ENCODE measurements at regions not wholly inside any gene's neighbourhood (a gene's known extent, or its start where the extent isn't known, plus 50 kb on each side); places are given as distances from the start of the nearest gene placed in this dataset.

DNA sequence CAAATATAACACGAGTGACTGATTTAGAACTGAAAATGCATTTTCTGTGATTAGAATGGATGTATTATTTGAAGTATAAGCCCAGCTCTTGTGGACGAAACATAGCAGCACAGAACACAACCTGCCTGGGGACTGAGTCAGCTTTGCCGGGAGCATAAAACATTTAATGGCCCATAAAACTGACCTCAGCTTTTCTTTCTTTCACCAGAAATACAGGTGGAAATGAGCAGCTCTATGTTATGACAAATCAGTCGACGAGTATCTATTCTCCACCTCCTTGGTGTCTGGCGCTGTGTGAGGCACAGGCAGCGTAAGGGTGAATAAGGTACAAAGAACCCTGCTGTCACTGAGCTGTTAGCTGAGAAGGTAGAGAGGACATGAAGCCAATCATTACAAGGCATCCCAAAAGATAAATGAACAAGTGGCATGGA lies 471.6 kb upstream of the AKR1E2 start:
- no peaks in the 10 kb centered on the region for H3K27me3 Mint-ChIP-seq (ENCODE audit: unreplicated experiment)
- no peaks in the 10 kb centered on the region for H3K36me3 Mint-ChIP-seq (ENCODE audit: unreplicated experiment)
- H3K9me3 Mint-ChIP-seq (ENCODE audit: unreplicated experiment) = peaks cover 4% of the 10 kb centered on the region
- peak overlapping the region; percentile 71 for H3K27ac Mint-ChIP-seq (ENCODE audit: unreplicated experiment)
- H3K4me3 Mint-ChIP-seq (ENCODE audit: unreplicated experiment) = no peak overlapping the region
- no peak for DNase-seq (ENCODE audit: extremely low spot score, unreplicated experiment)
- peaks cover 51% of the 10 kb centered on the region for H3K4me1 Mint-ChIP-seq (ENCODE audit: unreplicated experiment)
- TF ChIP-seq, protein P1, sequence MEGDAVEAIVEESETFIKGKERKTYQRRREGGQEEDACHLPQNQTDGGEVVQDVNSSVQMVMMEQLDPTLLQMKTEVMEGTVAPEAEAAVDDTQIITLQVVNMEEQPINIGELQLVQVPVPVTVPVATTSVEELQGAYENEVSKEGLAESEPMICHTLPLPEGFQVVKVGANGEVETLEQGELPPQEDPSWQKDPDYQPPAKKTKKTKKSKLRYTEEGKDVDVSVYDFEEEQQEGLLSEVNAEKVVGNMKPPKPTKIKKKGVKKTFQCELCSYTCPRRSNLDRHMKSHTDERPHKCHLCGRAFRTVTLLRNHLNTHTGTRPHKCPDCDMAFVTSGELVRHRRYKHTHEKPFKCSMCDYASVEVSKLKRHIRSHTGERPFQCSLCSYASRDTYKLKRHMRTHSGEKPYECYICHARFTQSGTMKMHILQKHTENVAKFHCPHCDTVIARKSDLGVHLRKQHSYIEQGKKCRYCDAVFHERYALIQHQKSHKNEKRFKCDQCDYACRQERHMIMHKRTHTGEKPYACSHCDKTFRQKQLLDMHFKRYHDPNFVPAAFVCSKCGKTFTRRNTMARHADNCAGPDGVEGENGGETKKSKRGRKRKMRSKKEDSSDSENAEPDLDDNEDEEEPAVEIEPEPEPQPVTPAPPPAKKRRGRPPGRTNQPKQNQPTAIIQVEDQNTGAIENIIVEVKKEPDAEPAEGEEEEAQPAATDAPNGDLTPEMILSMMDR (IDR thresholded peaks at IDR 0.05) = no peak

DNA sequence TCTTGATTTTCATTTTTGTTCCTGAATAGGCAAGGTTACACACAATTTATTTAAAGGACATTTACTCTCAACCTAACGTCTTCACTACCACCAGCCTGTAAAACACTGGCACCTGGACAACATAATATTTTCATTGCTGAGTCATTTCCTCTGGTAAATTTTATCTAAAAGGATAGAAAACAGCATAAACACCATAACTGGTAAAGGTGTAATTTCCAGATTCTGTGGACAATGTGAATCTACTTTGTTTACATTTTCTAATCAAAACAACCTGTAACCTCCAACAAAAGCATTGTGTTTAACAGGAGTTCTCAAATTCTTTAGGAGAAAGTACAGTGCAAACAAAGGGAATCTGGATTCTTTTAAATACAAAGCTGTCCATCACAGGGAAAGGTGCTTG lies 472.0 kb upstream of the AKR1E2 start:
- Mint-ChIP-seq H3K9me3 (ENCODE audit: unreplicated experiment) (peaks cover 8% of the 10 kb centered on the region), H3K4me1 (ENCODE audit: unreplicated experiment) (peaks cover 48% of the 10 kb centered on the region), H3K36me3 (ENCODE audit: unreplicated experiment) (no peaks in the 10 kb centered on the region), H3K27me3 (ENCODE audit: unreplicated experiment) (no peaks in the 10 kb centered on the region), H3K4me3 (ENCODE audit: unreplicated experiment) (no peak overlapping the region), H3K27ac (ENCODE audit: unreplicated experiment) (peak overlapping the region; percentile 71)
- DNase-seq (ENCODE audit: extremely low spot score, unreplicated experiment) = no peak
- TF ChIP-seq, protein P1 (IDR thresholded peaks at IDR 0.05) = no peak

DNA sequence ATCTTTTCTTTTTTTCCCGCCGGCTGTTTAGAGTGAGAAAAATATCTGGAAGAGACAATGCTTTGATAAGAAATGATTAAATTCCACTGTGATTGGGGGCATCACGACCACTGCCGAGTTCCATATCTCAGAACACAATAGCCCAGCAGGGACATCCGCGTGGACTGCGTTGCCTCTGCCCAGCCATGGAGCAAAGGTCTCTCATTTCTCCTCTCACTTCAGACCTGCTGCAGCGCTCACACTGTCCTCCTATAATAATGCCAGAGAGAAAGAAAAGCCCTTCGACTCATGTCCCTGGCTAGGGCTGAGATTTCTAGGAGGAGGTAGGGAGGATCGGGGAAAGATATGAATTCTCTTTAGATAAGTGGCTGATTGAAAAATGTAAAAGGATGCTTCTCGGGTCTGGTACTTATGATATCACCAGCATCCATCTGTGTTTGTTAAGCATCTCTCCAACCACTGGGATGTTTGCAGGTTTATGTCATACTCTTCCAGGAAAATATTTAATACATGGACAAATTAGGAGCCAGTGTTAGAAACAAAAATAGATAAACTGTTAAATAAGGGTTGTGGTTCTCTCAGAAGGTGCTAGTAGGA lies 472.9 kb upstream of the AKR1E2 start:
- peaks cover 8% of the 10 kb centered on the region for H3K9me3 Mint-ChIP-seq (ENCODE audit: unreplicated experiment)
- TF ChIP-seq, protein P1 (IDR thresholded peaks at IDR 0.05) = no peak
- H3K27ac Mint-ChIP-seq (ENCODE audit: unreplicated experiment) = peak overlapping the region; percentile 28
- H3K4me3 Mint-ChIP-seq (ENCODE audit: unreplicated experiment) = no peak overlapping the region
- H3K36me3 Mint-ChIP-seq (ENCODE audit: unreplicated experiment) = no peaks in the 10 kb centered on the region
- no peak for DNase-seq (ENCODE audit: extremely low spot score, unreplicated experiment)
- peaks cover 42% of the 10 kb centered on the region for H3K4me1 Mint-ChIP-seq (ENCODE audit: unreplicated experiment)
- H3K27me3 Mint-ChIP-seq (ENCODE audit: unreplicated experiment) = no peaks in the 10 kb centered on the region

DNA sequence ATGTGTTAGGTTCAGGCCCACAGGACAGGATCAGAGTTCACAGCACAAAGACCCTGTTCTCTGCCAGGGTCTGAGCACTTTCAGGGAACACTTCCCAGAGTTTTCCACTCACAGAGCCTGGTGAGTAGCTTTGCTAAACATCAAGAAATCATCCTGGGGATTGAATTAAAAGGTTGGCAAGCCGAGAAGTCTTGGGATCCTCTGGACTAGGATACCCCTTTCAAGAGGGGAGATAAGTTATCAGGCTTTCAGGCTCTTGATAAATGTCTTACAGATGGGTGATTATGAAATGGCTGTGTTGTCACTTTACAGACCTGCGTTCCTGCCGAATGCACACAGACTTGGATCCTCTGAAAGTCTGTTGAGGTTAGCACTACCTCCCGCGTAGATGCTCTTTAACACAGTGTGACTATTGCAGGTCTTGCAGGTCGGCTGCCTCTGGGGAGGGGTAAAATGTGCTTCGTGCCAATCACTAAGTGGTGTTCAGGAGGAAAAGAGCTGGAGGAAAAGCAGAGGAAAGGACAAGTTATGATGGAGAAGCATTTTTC lies 473.5 kb upstream of the AKR1E2 start:
- Mint-ChIP-seq H3K27me3 (ENCODE audit: unreplicated experiment) (no peaks in the 10 kb centered on the region), H3K4me3 (ENCODE audit: unreplicated experiment) (no peak overlapping the region), H3K27ac (ENCODE audit: unreplicated experiment) (no peak overlapping the region), H3K9me3 (ENCODE audit: unreplicated experiment) (peaks cover 8% of the 10 kb centered on the region), H3K36me3 (ENCODE audit: unreplicated experiment) (no peaks in the 10 kb centered on the region), H3K4me1 (ENCODE audit: unreplicated experiment) (peaks cover 38% of the 10 kb centered on the region)
- TF ChIP-seq, protein P1 (IDR thresholded peaks at IDR 0.05) = no peak
- DNase-seq (ENCODE audit: extremely low spot score, unreplicated experiment) = no peak

DNA sequence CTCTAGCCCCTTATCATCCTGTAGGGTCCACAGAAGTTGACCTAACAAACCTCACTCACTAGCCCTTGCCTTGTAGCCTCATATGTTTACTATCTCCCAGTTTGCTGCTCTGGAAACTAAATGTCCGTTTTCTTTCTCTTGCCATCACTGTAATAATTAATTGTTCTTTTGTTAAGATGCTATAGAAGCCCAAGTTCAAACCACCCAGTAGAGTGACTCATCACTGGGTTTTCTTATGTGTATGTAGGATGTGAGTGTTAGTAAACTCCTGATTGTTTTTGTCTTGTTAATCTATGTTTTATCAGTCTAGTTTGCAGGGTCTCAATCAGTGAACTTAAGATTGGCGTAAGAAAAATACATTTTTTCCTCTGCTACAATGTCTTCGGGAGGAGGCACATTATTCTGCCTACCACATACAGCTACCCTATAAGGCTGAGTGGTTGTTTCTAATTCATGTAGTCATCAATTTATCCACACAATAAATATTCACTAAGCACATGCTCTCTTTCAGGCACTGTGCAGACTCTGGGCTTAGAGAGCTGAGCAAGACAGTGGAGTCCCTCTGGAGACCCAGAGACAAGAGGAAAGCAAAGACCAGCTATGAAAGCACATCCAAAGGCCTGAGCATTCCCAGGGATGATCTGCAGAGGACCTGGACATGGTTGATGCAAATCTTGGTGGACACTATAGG lies 474.1 kb upstream of the AKR1E2 start:
- TF ChIP-seq, protein P1 (IDR thresholded peaks at IDR 0.05) = no peak
- Mint-ChIP-seq H3K27ac (ENCODE audit: unreplicated experiment) (no peak overlapping the region), H3K27me3 (ENCODE audit: unreplicated experiment) (no peaks in the 10 kb centered on the region), H3K9me3 (ENCODE audit: unreplicated experiment) (peaks cover 8% of the 10 kb centered on the region), H3K4me3 (ENCODE audit: unreplicated experiment) (no peak overlapping the region), H3K4me1 (ENCODE audit: unreplicated experiment) (peaks cover 36% of the 10 kb centered on the region), H3K36me3 (ENCODE audit: unreplicated experiment) (no peaks in the 10 kb centered on the region)
- no peak for DNase-seq (ENCODE audit: extremely low spot score, unreplicated experiment)

All from osteocyte (in vitro differentiated cells).